Upper lobe of right lung (tissue), 1 donor: ENCODE measurements at regions not wholly inside any gene's neighbourhood (a gene's known extent, or its start where the extent isn't known, plus 50 kb on each side); places are given as distances from the start of the nearest gene placed in this dataset.

ENCODE experiments used
- ATAC-seq: fragments of 200-7000 bp; cut with Tn5 transposase; one replicate; pipeline ENCODE4 v1.9.1; 2020; ENCODE audit warnings: mild to moderate bottlenecking, moderate library complexity
- DNase-seq: peaks from one replicate; pipeline ENCODE4 v3.0.0-alpha.2; 2020
- H3K27ac ChIP-seq: fragments of 200-600 bp; one replicate; pipeline ENCODE4 v1.8.0; 2022
- H3K27me3 ChIP-seq: fragments of 200-600 bp; one replicate; pipeline ENCODE4 v1.8.0; 2022; ENCODE audit warnings: mild to moderate bottlenecking
- H3K36me3 ChIP-seq: fragments of 200-600 bp; one replicate; pipeline ENCODE4 v1.8.0; 2022
- H3K4me1 ChIP-seq: fragments of 200-600 bp; one replicate; pipeline ENCODE4 v1.8.0; 2022
- H3K4me3 ChIP-seq: fragments of 200-600 bp; one replicate; pipeline ENCODE4 v1.8.0; 2022; ENCODE audit warnings: mild to moderate bottlenecking
- H3K9me3 ChIP-seq: fragments of 200-600 bp; one replicate; pipeline ENCODE4 v1.8.0; 2022
- CTCF ChIP-seq: fragments of 200-600 bp; IDR thresholded peaks from one replicate; pipeline ENCODE4 v1.8.0; 2022; ENCODE audit warnings: antibody characterized with exemption
- intact Hi-C: fragments of 100-400 bp; cut with DNase I; formaldehyde crosslinking; loops from one replicate; pipeline ENCODE4 v1.11.0; 2022
- donor health status: DM: no; HTN: yes; CAD: no; lungs with severe emphysema.

GRCh38 chr13:74413482-74413881 is 279.3 kb upstream of the KLF12 start:
- intact Hi-C loops = no loop called here
- no peak overlapping the region for H3K4me3 ChIP-seq
- no peak overlapping the region for H3K27ac ChIP-seq
- DNase-seq = no peak
- TF ChIP-seq CTCF = no peak
- H3K27me3 ChIP-seq = no peaks in the 10 kb centered on the region
- no peaks in the 10 kb centered on the region for H3K36me3 ChIP-seq
- ATAC-seq = peak; percentile 20
- no peaks in the 10 kb centered on the region for H3K4me1 ChIP-seq
- no peaks in the 10 kb centered on the region for H3K9me3 ChIP-seq

GRCh38 chr13:74409551-74409950 is 275.3 kb upstream of the KLF12 start:
- Histone ChIP-seq H3K4me1 (no peaks in the 10 kb centered on the region), H3K4me3 (no peak overlapping the region), H3K9me3 (no peaks in the 10 kb centered on the region), H3K27me3 (no peaks in the 10 kb centered on the region), H3K36me3 (no peaks in the 10 kb centered on the region), H3K27ac (no peak overlapping the region)
- ATAC-seq (no peak), DNase-seq (no peak)
- intact Hi-C loops = no loop called here
- no peak for TF ChIP-seq CTCF

GRCh38 chr13:74406420-74406819 is 272.2 kb upstream of the KLF12 start:
- no peaks in the 10 kb centered on the region for H3K27me3 ChIP-seq
- no peak overlapping the region for H3K4me3 ChIP-seq
- DNase-seq = no peak
- H3K9me3 ChIP-seq = no peaks in the 10 kb centered on the region
- no peaks in the 10 kb centered on the region for H3K4me1 ChIP-seq
- H3K27ac ChIP-seq = no peak overlapping the region
- no peak for TF ChIP-seq CTCF
- no peaks in the 10 kb centered on the region for H3K36me3 ChIP-seq
- intact Hi-C loops = no loop called here
- no peak for ATAC-seq

GRCh38 chr13:74398599-74398998 is 264.4 kb upstream of the KLF12 start:
- Histone ChIP-seq H3K27me3 (no peaks in the 10 kb centered on the region), H3K36me3 (no peaks in the 10 kb centered on the region), H3K4me1 (no peaks in the 10 kb centered on the region), H3K9me3 (no peaks in the 10 kb centered on the region), H3K4me3 (no peak overlapping the region), H3K27ac (no peak overlapping the region)
- TF ChIP-seq CTCF = no peak
- no peak for DNase-seq
- intact Hi-C loops = no loop called here
- no peak for ATAC-seq

GRCh38 chr13:74389056-74389455 is 254.9 kb upstream of the KLF12 start:
- no peak for ATAC-seq
- intact Hi-C loops = no loop called here
- no peaks in the 10 kb centered on the region for H3K4me1 ChIP-seq
- H3K4me3 ChIP-seq = no peak overlapping the region
- no peak for DNase-seq
- H3K9me3 ChIP-seq = peaks cover 4% of the 10 kb centered on the region
- H3K27me3 ChIP-seq = no peaks in the 10 kb centered on the region
- no peak for TF ChIP-seq CTCF
- no peak overlapping the region for H3K27ac ChIP-seq
- H3K36me3 ChIP-seq = no peaks in the 10 kb centered on the region

- no peaks in the 10 kb centered on the region for H3K36me3 ChIP-seq
- no peaks in the 10 kb centered on the region for H3K4me1 ChIP-seq
- no peak for TF ChIP-seq CTCF
- ATAC-seq = no peak
- H3K27ac ChIP-seq = no peak overlapping the region
- no peak for DNase-seq
- H3K27me3 ChIP-seq = no peaks in the 10 kb centered on the region
- peaks cover 4% of the 10 kb centered on the region for H3K9me3 ChIP-seq
- H3K4me3 ChIP-seq = no peak overlapping the region
- intact Hi-C loops = no loop called here
These were observed 254.4 kb upstream of the KLF12 start for GRCh38 chr13:74388626-74389025.
